ENCODE measurements at regions not wholly inside any gene's neighbourhood (a gene's known extent, or its start where the extent isn't known, plus 50 kb on each side); places are given as distances from the start of the nearest gene placed in this dataset.
A peak's percentile ranks its signal among the peaks of the same experiment; 100 is the strongest.
"Not testable (repeated sequence)": the region's sequence is repeated elsewhere in the genome, so short reads cannot be mapped to it uniquely, and the experiment has no call there.

GRCh38 chr1:115176189-115176588, 86.9 kb upstream of the TSPAN2 start:
- no peak for DNase-seq

- no peak for DNase-seq
Observed at GRCh38 chr1:115175596-115175995, 86.3 kb upstream of the TSPAN2 start.

GRCh38 chr1:115173151-115173550, 83.8 kb upstream of the TSPAN2 start:
- no peak for DNase-seq

GRCh38 chr1:115172270-115172669, 83.0 kb upstream of the TSPAN2 start:
- DNase-seq = no peak

- DNase-seq = no peak
Observed at GRCh38 chr1:115170961-115171392, 81.7 kb upstream of the TSPAN2 start.

GRCh38 chr1:115170377-115170776, 81.1 kb upstream of the TSPAN2 start:
- no peak for DNase-seq

- no peak for DNase-seq
Observed at GRCh38 chr1:115168026-115168425, 78.7 kb upstream of the TSPAN2 start.

- DNase-seq = no peak
Observed at GRCh38 chr1:115166531-115167091, 77.3 kb upstream of the TSPAN2 start.

GRCh38 chr1:115165776-115166175, 76.5 kb upstream of the TSPAN2 start:
- DNase-seq = no peak

- DNase-seq = no peak
Observed at GRCh38 chr1:115164940-115165705, 75.8 kb upstream of the TSPAN2 start.

GRCh38 chr1:115164484-115164883, 75.2 kb upstream of the TSPAN2 start:
- no peak for DNase-seq

- DNase-seq = no peak
Observed at GRCh38 chr1:115160728-115161127, 71.4 kb upstream of the TSPAN2 start.

- no peak for DNase-seq
Observed at GRCh38 chr1:115159958-115160357, 70.7 kb upstream of the TSPAN2 start.

- DNase-seq = peak; percentile 63
Observed at GRCh38 chr1:115158181-115158580, 68.9 kb upstream of the TSPAN2 start.

- DNase-seq = no peak
Observed at GRCh38 chr1:115156826-115157468, 67.6 kb upstream of the TSPAN2 start.

- DNase-seq = no peak
Observed at GRCh38 chr1:115153966-115154557, 64.8 kb upstream of the TSPAN2 start.

- not testable (repeated sequence) for DNase-seq
Observed at GRCh38 chr1:115147928-115148327, 58.6 kb upstream of the TSPAN2 start.

- DNase-seq = no peak
Observed at GRCh38 chr1:115145226-115145625, 55.9 kb upstream of the TSPAN2 start.

GRCh38 chr1:115144176-115144575, 54.9 kb upstream of the TSPAN2 start:
- no peak for DNase-seq

- DNase-seq = no peak
Observed at GRCh38 chr1:115142616-115143015, 53.3 kb upstream of the TSPAN2 start.

- no peak for DNase-seq
Observed at GRCh38 chr1:115141145-115141454, 51.8 kb upstream of the TSPAN2 start.

- no peak for DNase-seq
Observed at GRCh38 chr1:115140442-115141144, 51.3 kb upstream of the TSPAN2 start.

GRCh38 chr1:115139381-115139780, 50.1 kb upstream of the TSPAN2 start:
- DNase-seq = no peak
